H1 (cell line): ENCODE measurements at regions not wholly inside any gene's neighbourhood (a gene's known extent, or its start where the extent isn't known, plus 50 kb on each side); places are given as distances from the start of the nearest gene placed in this dataset.

Source experiments
- CTCF ChIA-PET: fragments of 300-600 bp; sonication (Branson Sonifier 250); formaldehyde crosslinking; loops from one replicate; lab custom pipeline; 2021; ENCODE audit not compliant: partially characterized antibody; lab: Charles Lee
- POLR2A ChIA-PET: fragments of 300-600 bp; sonication (Branson Sonifier 250); formaldehyde crosslinking; loops from one replicate; lab custom pipeline; 2021; ENCODE audit warnings: inconsistent platforms; ENCODE audit not compliant: partially characterized antibody; lab: Charles Lee
- DNase-seq, 2 experiments: peaks; one replicate each; pipeline versions ENCODE4 v3.0.0 to v3.0.0-alpha.2; 2010 to 2022; ENCODE audit warnings: low spot score in 2 of 2, low read depth in 1 of 2, mixed read lengths in 1 of 2
- FAIRE-seq: peaks from 2 replicates; lab custom pipeline; 2011; peaks lifted over from hg19 to GRCh38; lab: Jason Lieb, UNC
- H2AFZ ChIP-seq: 2 replicates; pipeline ENCODE4 v1.8.1; 2012; ENCODE audit warnings: low read length, inconsistent platforms
- H2AK5ac ChIP-seq: 2 replicates; pipeline ENCODE4 v1.6.1; 2013; ENCODE audit warnings: low read depth, low read length
- H2BK120ac ChIP-seq: replicated peaks from 2 replicates; pipeline ENCODE3; 2013; ENCODE audit warnings: low read depth, low read length, inconsistent platforms
- H2BK12ac ChIP-seq: 2 replicates; pipeline ENCODE4 v1.6.1; 2013; ENCODE audit warnings: low read depth, low read length
- H2BK15ac ChIP-seq: 2 replicates; pipeline ENCODE4 v1.6.1; 2013; ENCODE audit warnings: low read length
- H2BK20ac ChIP-seq: 2 replicates; pipeline ENCODE4 v1.6.1; 2013; ENCODE audit warnings: low read length
- H2BK5ac ChIP-seq: 2 replicates; pipeline ENCODE4 v1.6.1; 2013; ENCODE audit warnings: low read depth, low read length
- H3K14ac ChIP-seq: 2 replicates; pipeline ENCODE4 v1.6.1; 2013; ENCODE audit warnings: inconsistent platforms; ENCODE audit not compliant: insufficient read length
- H3K18ac ChIP-seq: 2 replicates; pipeline ENCODE4 v1.6.1; 2013; ENCODE audit warnings: low read length; ENCODE audit errors: extremely low read depth
- H3K23ac ChIP-seq: 2 replicates; pipeline ENCODE4 v1.6.1; 2013; ENCODE audit warnings: inconsistent platforms; ENCODE audit not compliant: insufficient read length
- H3K23me2 ChIP-seq: 2 replicates; pipeline ENCODE4 v1.6.1; 2013; ENCODE audit warnings: low read depth, low read length
- H3K27ac ChIP-seq: 2 replicates; pipeline ENCODE4 v1.6.1; 2011; ENCODE audit warnings: low read depth, low read length, inconsistent platforms
- H3K27me3 ChIP-seq, 4 experiments: replicated peaks in 1 of 4; 1 replicate in 1 of 4; 2 replicates in 3 of 4; pipeline versions ENCODE4 v1.6.1 to v1.8.1; 2011 to 2013; ENCODE audit warnings: low read length in 3 of 4, mild to moderate bottlenecking in 3 of 4, inconsistent platforms in 2 of 4, mixed read lengths in 2 of 4, moderate library complexity in 1 of 4; ENCODE audit not compliant: control insufficient read depth in 3 of 4, insufficient read depth in 3 of 4; ENCODE audit errors: extremely low read depth in 1 of 4
- H3K36me3 ChIP-seq, 4 experiments: 2 replicates each; pipeline versions ENCODE4 v1.6.1 to v1.8.1; 2011 to 2013; ENCODE audit warnings: mild to moderate bottlenecking in 4 of 4, low read length in 3 of 4, moderate library complexity in 2 of 4, control low read depth in 1 of 4, inconsistent platforms in 1 of 4; ENCODE audit not compliant: insufficient read depth in 4 of 4, control insufficient read depth in 2 of 4
- H3K4ac ChIP-seq: replicated peaks from 2 replicates; pipeline ENCODE3; 2013; ENCODE audit warnings: low read length, low read depth, mixed read lengths, inconsistent platforms; ENCODE audit not compliant: insufficient read length
- H3K4me1 ChIP-seq, 4 experiments: replicated peaks in 1 of 4; 1 replicate in 1 of 4; 2 replicates in 3 of 4; pipeline versions ENCODE4 v1.6.1 to v1.8.1; 2011 to 2013; ENCODE audit warnings: low read length in 3 of 4, inconsistent platforms in 2 of 4, mixed read lengths in 1 of 4; ENCODE audit not compliant: insufficient read depth in 4 of 4, control insufficient read depth in 3 of 4
- H3K4me2 ChIP-seq, 2 experiments: 2 replicates each; pipeline versions ENCODE4 v1.6.1 to v1.8.1; 2011 to 2013; ENCODE audit warnings: low read depth in 2 of 2, low read length in 2 of 2, control low read depth in 1 of 2, inconsistent platforms in 1 of 2, mild to moderate bottlenecking in 1 of 2; ENCODE audit not compliant: insufficient read depth in 1 of 2
- H3K4me3 ChIP-seq, 4 experiments: fragments of 200-600, 300-600 bp in 1 of 4; sonication (generic), shearing (Covaris generic), sonication (Bioruptor Twin) in 1 of 4; 2 replicates each; pipeline versions ENCODE4 v1.5.1 to v1.8.1; 2011 to 2016; ENCODE audit warnings: low read length in 4 of 4, low read depth in 3 of 4, control low read depth in 2 of 4, inconsistent platforms in 2 of 4, mild to moderate bottlenecking in 2 of 4, mixed read lengths in 1 of 4, moderate library complexity in 1 of 4; ENCODE audit not compliant: insufficient read depth in 2 of 4; ENCODE audit errors: extremely low read depth in 1 of 4
- H3K56ac ChIP-seq: replicated peaks from 2 replicates; pipeline ENCODE3; 2013; ENCODE audit warnings: low read depth, mild to moderate bottlenecking, mixed read lengths, low read length, inconsistent platforms; ENCODE audit not compliant: insufficient read length
- H3K79me1 ChIP-seq: 2 replicates; pipeline ENCODE4 v1.6.1; 2013; ENCODE audit warnings: low read depth, low read length, control low read depth
- H3K79me2 ChIP-seq, 2 experiments: 2 replicates each; pipeline versions ENCODE4 v1.6.1 to v1.8.1; 2012 to 2013; ENCODE audit warnings: low read length in 2 of 2, mild to moderate bottlenecking in 2 of 2, inconsistent platforms in 1 of 2; ENCODE audit not compliant: insufficient read depth in 2 of 2, control insufficient read depth in 1 of 2
- H3K9ac ChIP-seq, 4 experiments: replicated peaks in 1 of 4; 1 replicate in 1 of 4; 2 replicates in 3 of 4; pipeline versions ENCODE4 v1.6.1 to v1.8.1; 2011 to 2013; ENCODE audit warnings: low read depth in 3 of 4, low read length in 3 of 4, control low read depth in 2 of 4, mild to moderate bottlenecking in 2 of 4, moderate library complexity in 2 of 4, inconsistent platforms in 1 of 4; ENCODE audit errors: extremely low read depth in 1 of 4
- H3K9me3 ChIP-seq, 2 experiments: 2 replicates each; pipeline versions ENCODE4 v1.6.1 to v1.8.1; 2012 to 2013; ENCODE audit warnings: mild to moderate bottlenecking in 2 of 2, moderate library complexity in 2 of 2, control low read depth in 1 of 2, inconsistent platforms in 1 of 2, low read depth in 1 of 2, low read length in 1 of 2, mixed read lengths in 1 of 2; ENCODE audit not compliant: insufficient read depth in 2 of 2
- H4K20me1 ChIP-seq, 2 experiments: replicated peaks in 1 of 2; 2 replicates each; pipeline versions ENCODE3 to v1.8.1; 2011 to 2013; ENCODE audit warnings: inconsistent platforms in 2 of 2, low read length in 2 of 2, mild to moderate bottlenecking in 1 of 2; ENCODE audit not compliant: insufficient read depth in 2 of 2, control insufficient read depth in 1 of 2
- H4K5ac ChIP-seq: 2 replicates; pipeline ENCODE4 v1.6.1; 2013; ENCODE audit warnings: low read length, low read depth, mixed read lengths, inconsistent platforms; ENCODE audit not compliant: insufficient read length
- H4K8ac ChIP-seq: 2 replicates; pipeline ENCODE4 v1.8.0; 2013; ENCODE audit warnings: mild to moderate bottlenecking, moderate library complexity, low read length, inconsistent platforms; ENCODE audit not compliant: insufficient read depth; ENCODE audit errors: extremely low read depth
- H4K91ac ChIP-seq: replicated peaks from 2 replicates; pipeline ENCODE3; 2013; ENCODE audit warnings: low read length, mixed read lengths, inconsistent platforms; ENCODE audit not compliant: insufficient read length
- HDAC2 ChIP-seq, 2 experiments: fragments of 300-600 bp in 1 of 2; sonication (generic) in 1 of 2; IDR thresholded peaks; 2 replicates each; pipeline ENCODE4 v1.6.1; 2011 to 2012; ENCODE audit warnings: low read depth in 2 of 2, low read length in 2 of 2, mild to moderate bottlenecking in 2 of 2, moderate library complexity in 2 of 2, borderline replicate concordance in 1 of 2, inconsistent platforms in 1 of 2
- JUN ChIP-seq: IDR thresholded peaks from 2 replicates; pipeline ENCODE4 v1.6.1; 2011; ENCODE audit warnings: low read depth, mild to moderate bottlenecking, improper control_type of control experiment, low read length
- RNF2 ChIP-seq: fragments of 200-900, 300-1000 bp; sonication (generic); IDR thresholded peaks from 2 replicates; pipeline ENCODE4 v1.7.1; 2016; ENCODE audit warnings: borderline replicate concordance, low read depth, mild to moderate bottlenecking, antibody characterized with exemption, low read length; ENCODE audit not compliant: poor library complexity, severe bottlenecking; ENCODE audit errors: missing control alignments
- TAF1 ChIP-seq: IDR thresholded peaks from 2 replicates; pipeline ENCODE4 v1.6.1; 2011; ENCODE audit warnings: mild to moderate bottlenecking, low read depth, low read length
- TEAD4 ChIP-seq: IDR thresholded peaks from 2 replicates; pipeline ENCODE4 v1.6.1; 2012; ENCODE audit warnings: low read depth, low read length, inconsistent platforms, mixed read lengths
- WGBS, 2 experiments: shearing (Covaris generic) in 1 of 2; methylation state at CpG; one replicate each; pipeline versions ENCODE4 v1.1.6 to v1.1.7; 2013 to 2015; ENCODE audit warnings: low lambda C conversion rate in 2 of 2, mixed read lengths in 2 of 2, inconsistent platforms in 1 of 2, low coverage in 1 of 2, missing lambda C conversion rate in 1 of 2; ENCODE audit not compliant: insufficient replicate concordance in 2 of 2, insufficient coverage in 1 of 2, insufficient read length in 1 of 2; ENCODE audit errors: extremely low coverage in 1 of 2, missing lambda C conversion rate in 1 of 2; 5-methylcytosine and 5-hydroxymethylcytosine counted together

GRCh38 chr2:184215745-184216144 lies 382.6 kb upstream of the ZNF804A start:
- H3K4me3 ChIP-seq, result no peak overlapping the region
- no peak overlapping the region for H3K56ac ChIP-seq
- no peak overlapping the region for H3K4me2 ChIP-seq
- no peaks in the 10 kb centered on the region for H3K36me3 ChIP-seq
- no peak overlapping the region for H4K91ac ChIP-seq
- no peak overlapping the region for H2AFZ ChIP-seq
- H2BK20ac ChIP-seq, result no peak overlapping the region
- FAIRE-seq (no peak), DNase-seq (no peak)
- H3K27me3 ChIP-seq, result no peaks in the 10 kb centered on the region
- H3K79me2 ChIP-seq, result no peaks in the 10 kb centered on the region
- no peak overlapping the region for H4K8ac ChIP-seq
- H2BK15ac ChIP-seq, result no peak overlapping the region
- H3K14ac ChIP-seq, result no peak overlapping the region
- ChIA-PET CTCF (interaction anchor here (0.6 kb wide), 1 partner anchor 9 kb away, joined by 3 read pairs; no protein-coding TSS in a partner anchor), POLR2A (no interaction called here)
- no peak overlapping the region for H3K4ac ChIP-seq
- H4K20me1 ChIP-seq, result no peaks in the 10 kb centered on the region
- H3K18ac ChIP-seq, result no peak overlapping the region
- TF ChIP-seq JUN (no peak), TEAD4 (no peak), RNF2 (no peak), HDAC2 (IDR thresholded peaks at IDR 0.05; ENCODE audit: borderline replicate concordance in 1 of 2, low read depth in 2 of 2, low read length in 2 of 2) (no peak), TAF1 (no peak)
- H2AK5ac ChIP-seq, result no peak overlapping the region
- no peak overlapping the region for H4K5ac ChIP-seq
- 71% methylated on average over 1 of the region's 1 CpG; no CpG with 5 or more reads in 1 of the 2 experiments for WGBS, 2 experiments
- H3K23me2 ChIP-seq, result no peaks in the 10 kb centered on the region
- no peak overlapping the region for H2BK120ac ChIP-seq
- H3K79me1 ChIP-seq, result no peaks in the 10 kb centered on the region
- no peak overlapping the region for H3K27ac ChIP-seq
- H3K9ac ChIP-seq, result no peak overlapping the region
- no peak overlapping the region for H2BK5ac ChIP-seq
- no peak overlapping the region for H3K23ac ChIP-seq
- no peaks in the 10 kb centered on the region for H3K9me3 ChIP-seq
- H2BK12ac ChIP-seq, result no peak overlapping the region
- no peaks in the 10 kb centered on the region for H3K4me1 ChIP-seq
